ENCODE measurements at regions not wholly inside any gene's neighbourhood (a gene's known extent, or its start where the extent isn't known, plus 50 kb on each side); places are given as distances from the start of the nearest gene placed in this dataset.

DNA sequence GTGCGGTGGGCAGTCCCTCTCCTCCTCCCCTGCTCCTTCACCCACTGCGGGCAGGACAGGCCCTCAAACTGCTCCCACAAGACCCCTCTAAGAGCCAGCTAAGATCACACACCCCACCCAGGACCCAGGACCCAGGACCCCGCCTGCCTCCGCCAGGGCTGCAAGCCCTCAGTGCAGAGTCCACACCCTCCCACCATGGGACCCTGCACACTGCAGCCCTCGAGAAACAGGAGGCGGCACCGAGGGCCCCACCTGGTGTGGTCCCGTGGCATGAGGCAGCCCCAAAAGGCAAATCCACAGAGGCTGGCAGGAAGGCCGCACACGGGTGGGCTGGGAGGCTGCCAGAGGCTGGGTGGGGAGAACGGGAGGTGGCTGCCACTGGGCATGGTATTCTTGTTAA is 94.7 kb downstream of the ENGASE start:
- Histone ChIP-seq H3K27ac (ENCODE audit: low read depth, low read length) (no peak overlapping the region), H3K27me3 (ENCODE audit: control insufficient read depth in 1 of 2, insufficient read depth in 2 of 2, low read length in 2 of 2) (peaks cover 0 to 6% of the 10 kb centered on the region in 2 donors), H3K4me1 (ENCODE audit: insufficient read depth, low read length) (no peaks in the 10 kb centered on the region), H3K36me3 (ENCODE audit: insufficient read depth, low read length) (no peaks in the 10 kb centered on the region), H3K4me3 (ENCODE audit: low read depth in 1 of 2, low read length in 2 of 2) (no peak overlapping the region), H3K9me3 (ENCODE audit: low read length) (no peaks in the 10 kb centered on the region), H3K9ac (ENCODE audit: low read length) (no peak overlapping the region)

DNA sequence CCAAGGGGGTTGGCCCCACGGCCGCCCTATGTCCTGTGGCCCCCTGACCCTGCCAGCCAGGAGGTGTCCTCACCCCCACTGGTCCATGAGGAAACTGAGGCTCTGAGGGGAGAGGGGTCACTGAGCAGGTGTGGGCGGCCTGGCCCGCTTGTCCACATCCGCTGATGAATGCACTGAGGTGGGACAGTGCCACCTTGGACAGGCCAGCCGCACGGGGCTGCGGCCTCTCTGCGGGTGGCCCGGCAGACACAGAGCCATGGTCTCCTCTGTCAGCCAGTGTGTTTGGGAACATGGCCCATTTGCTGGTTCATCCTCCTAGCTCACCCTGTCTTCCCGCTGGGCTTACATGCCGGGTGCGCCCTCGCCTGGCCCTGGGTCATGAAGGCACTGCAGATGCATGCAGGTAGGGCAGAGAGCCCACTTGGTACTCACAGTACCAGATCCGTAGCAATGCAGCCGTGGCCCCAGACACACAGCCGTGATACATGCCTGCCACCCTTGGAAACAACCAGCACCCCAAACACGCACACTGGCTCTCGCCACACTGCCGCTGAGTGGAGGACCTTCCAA is 93.9 kb downstream of the ENGASE start:
- H3K36me3 ChIP-seq (ENCODE audit: insufficient read depth, low read length), result no peaks in the 10 kb centered on the region
- H3K4me1 ChIP-seq (ENCODE audit: insufficient read depth, low read length), result no peaks in the 10 kb centered on the region
- peaks cover 0 to 6% of the 10 kb centered on the region in 2 donors for H3K27me3 ChIP-seq (ENCODE audit: control insufficient read depth in 1 of 2, insufficient read depth in 2 of 2, low read length in 2 of 2)
- no peak overlapping the region for H3K9ac ChIP-seq (ENCODE audit: low read length)
- no peaks in the 10 kb centered on the region for H3K9me3 ChIP-seq (ENCODE audit: low read length)
- no peak overlapping the region for H3K4me3 ChIP-seq (ENCODE audit: low read depth in 1 of 2, low read length in 2 of 2)
- H3K27ac ChIP-seq (ENCODE audit: low read depth, low read length), result no peak overlapping the region

GRCh38 chr17:79167486-79167885 is 92.9 kb downstream of the ENGASE start:
- H3K9me3 ChIP-seq (ENCODE audit: low read length), result no peaks in the 10 kb centered on the region
- H3K4me3 ChIP-seq (ENCODE audit: low read depth in 1 of 2, low read length in 2 of 2), result no peak overlapping the region
- peaks cover 0 to 6% of the 10 kb centered on the region in 2 donors for H3K27me3 ChIP-seq (ENCODE audit: control insufficient read depth in 1 of 2, insufficient read depth in 2 of 2, low read length in 2 of 2)
- no peaks in the 10 kb centered on the region for H3K4me1 ChIP-seq (ENCODE audit: insufficient read depth, low read length)
- H3K36me3 ChIP-seq (ENCODE audit: insufficient read depth, low read length), result no peaks in the 10 kb centered on the region
- H3K9ac ChIP-seq (ENCODE audit: low read length), result no peak overlapping the region
- no peak overlapping the region for H3K27ac ChIP-seq (ENCODE audit: low read depth, low read length)

DNA sequence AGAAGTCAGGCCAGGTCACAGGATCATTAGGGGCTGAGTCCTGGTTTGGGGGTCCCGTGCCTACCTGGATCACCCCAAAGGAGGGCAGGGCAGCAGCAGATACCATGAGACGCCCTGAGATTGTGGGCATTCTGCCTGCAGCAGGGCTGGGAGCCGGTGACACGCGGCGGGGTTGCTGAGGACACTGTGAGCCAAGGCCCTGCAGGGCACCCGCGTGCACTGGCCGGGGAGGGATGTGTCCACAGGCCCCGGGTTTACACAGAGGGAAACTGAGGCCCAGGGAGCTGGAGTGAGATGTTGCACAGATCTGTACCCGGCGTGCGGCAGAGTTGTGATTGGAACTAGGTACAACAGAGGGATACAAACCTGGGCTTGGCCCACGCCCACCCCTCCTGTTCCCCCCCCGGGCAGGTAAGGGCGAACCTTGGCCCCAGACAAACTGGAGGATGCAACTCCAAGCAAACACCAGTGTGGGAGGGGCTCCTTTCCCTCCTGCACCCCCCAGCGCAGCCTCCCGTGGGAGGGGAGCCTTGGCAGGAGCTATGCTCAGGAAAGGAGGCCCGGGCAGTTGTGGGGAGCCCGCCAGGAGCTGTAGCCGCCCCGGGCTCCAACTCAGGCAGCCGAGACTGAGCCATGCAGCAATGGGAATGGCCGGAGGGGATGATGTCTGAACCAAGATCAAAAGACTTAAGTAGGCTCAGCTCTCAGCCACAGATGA is 91.3 kb downstream of the ENGASE start:
- Histone ChIP-seq H3K4me1 (ENCODE audit: insufficient read depth, low read length) (no peaks in the 10 kb centered on the region), H3K27me3 (ENCODE audit: control insufficient read depth in 1 of 2, insufficient read depth in 2 of 2, low read length in 2 of 2) (peaks cover 0 to 6% of the 10 kb centered on the region in 2 donors), H3K27ac (ENCODE audit: low read depth, low read length) (no peak overlapping the region), H3K36me3 (ENCODE audit: insufficient read depth, low read length) (no peaks in the 10 kb centered on the region), H3K9me3 (ENCODE audit: low read length) (no peaks in the 10 kb centered on the region), H3K9ac (ENCODE audit: low read length) (no peak overlapping the region), H3K4me3 (ENCODE audit: low read depth in 1 of 2, low read length in 2 of 2) (no peak overlapping the region)

DNA sequence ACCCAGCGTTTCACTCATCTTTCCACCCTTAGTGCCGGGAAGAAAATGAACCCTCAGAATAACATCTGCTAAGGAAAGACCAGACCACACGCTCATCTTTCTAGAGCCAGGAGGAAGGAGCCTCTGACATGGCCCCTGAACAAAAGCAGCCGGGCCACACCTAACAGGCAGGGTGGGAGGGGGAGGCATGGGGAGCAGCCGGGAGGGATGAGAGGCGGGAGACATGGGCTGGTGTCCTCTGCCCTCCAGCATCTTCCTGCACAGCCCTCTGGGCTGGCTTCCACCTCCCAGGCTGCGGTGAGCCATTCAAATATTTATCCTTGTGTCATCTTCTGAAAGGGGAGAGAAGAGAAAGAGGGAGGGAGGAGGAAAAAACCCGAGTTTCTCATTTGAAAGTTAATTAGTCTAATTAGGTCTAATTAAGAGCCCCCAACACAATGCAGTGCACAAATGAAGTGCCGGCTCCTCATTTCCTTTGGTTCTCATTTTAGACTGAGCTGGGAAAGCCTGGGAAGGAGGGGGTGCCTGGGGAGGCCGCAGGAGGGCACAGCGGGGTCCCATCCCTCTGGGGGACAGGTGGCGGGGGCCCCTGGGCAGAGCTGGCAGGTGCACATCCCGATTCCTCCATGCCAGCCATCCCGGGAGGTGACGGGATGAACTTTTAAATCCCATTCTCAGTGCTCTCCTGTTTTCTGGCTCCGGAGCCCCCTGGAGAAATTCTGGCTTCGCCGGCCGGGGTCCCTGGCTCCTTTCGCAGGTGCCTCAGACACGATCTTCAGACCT is 90.5 kb downstream of the ENGASE start:
- H3K4me3 ChIP-seq (ENCODE audit: low read depth in 1 of 2, low read length in 2 of 2), result no peak overlapping the region
- H3K36me3 ChIP-seq (ENCODE audit: insufficient read depth, low read length), result no peaks in the 10 kb centered on the region
- H3K4me1 ChIP-seq (ENCODE audit: insufficient read depth, low read length), result no peaks in the 10 kb centered on the region
- H3K9me3 ChIP-seq (ENCODE audit: low read length), result no peaks in the 10 kb centered on the region
- H3K27me3 ChIP-seq (ENCODE audit: control insufficient read depth in 1 of 2, insufficient read depth in 2 of 2, low read length in 2 of 2), result peaks cover 0 to 6% of the 10 kb centered on the region in 2 donors
- H3K9ac ChIP-seq (ENCODE audit: low read length), result no peak overlapping the region
- H3K27ac ChIP-seq (ENCODE audit: low read depth, low read length), result no peak overlapping the region

GRCh38 chr17:79164408-79164807 is 89.8 kb downstream of the ENGASE start:
- no peak overlapping the region for H3K27ac ChIP-seq (ENCODE audit: low read depth, low read length)
- H3K27me3 ChIP-seq (ENCODE audit: control insufficient read depth in 1 of 2, insufficient read depth in 2 of 2, low read length in 2 of 2), result peaks cover 0 to 6% of the 10 kb centered on the region in 2 donors
- H3K36me3 ChIP-seq (ENCODE audit: insufficient read depth, low read length), result no peaks in the 10 kb centered on the region
- no peak overlapping the region for H3K9ac ChIP-seq (ENCODE audit: low read length)
- H3K4me1 ChIP-seq (ENCODE audit: insufficient read depth, low read length), result no peaks in the 10 kb centered on the region
- H3K4me3 ChIP-seq (ENCODE audit: low read depth in 1 of 2, low read length in 2 of 2), result no peak overlapping the region
- no peaks in the 10 kb centered on the region for H3K9me3 ChIP-seq (ENCODE audit: low read length)

GRCh38 chr17:79163071-79163470 is 88.4 kb downstream of the ENGASE start:
- Histone ChIP-seq H3K27ac (ENCODE audit: low read depth, low read length) (no peak overlapping the region), H3K36me3 (ENCODE audit: insufficient read depth, low read length) (no peaks in the 10 kb centered on the region), H3K4me3 (ENCODE audit: low read depth in 1 of 2, low read length in 2 of 2) (no peak overlapping the region), H3K9me3 (ENCODE audit: low read length) (no peaks in the 10 kb centered on the region), H3K9ac (ENCODE audit: low read length) (no peak overlapping the region), H3K4me1 (ENCODE audit: insufficient read depth, low read length) (no peaks in the 10 kb centered on the region), H3K27me3 (ENCODE audit: control insufficient read depth in 1 of 2, insufficient read depth in 2 of 2, low read length in 2 of 2) (peaks cover 0 to 6% of the 10 kb centered on the region in 2 donors)

DNA sequence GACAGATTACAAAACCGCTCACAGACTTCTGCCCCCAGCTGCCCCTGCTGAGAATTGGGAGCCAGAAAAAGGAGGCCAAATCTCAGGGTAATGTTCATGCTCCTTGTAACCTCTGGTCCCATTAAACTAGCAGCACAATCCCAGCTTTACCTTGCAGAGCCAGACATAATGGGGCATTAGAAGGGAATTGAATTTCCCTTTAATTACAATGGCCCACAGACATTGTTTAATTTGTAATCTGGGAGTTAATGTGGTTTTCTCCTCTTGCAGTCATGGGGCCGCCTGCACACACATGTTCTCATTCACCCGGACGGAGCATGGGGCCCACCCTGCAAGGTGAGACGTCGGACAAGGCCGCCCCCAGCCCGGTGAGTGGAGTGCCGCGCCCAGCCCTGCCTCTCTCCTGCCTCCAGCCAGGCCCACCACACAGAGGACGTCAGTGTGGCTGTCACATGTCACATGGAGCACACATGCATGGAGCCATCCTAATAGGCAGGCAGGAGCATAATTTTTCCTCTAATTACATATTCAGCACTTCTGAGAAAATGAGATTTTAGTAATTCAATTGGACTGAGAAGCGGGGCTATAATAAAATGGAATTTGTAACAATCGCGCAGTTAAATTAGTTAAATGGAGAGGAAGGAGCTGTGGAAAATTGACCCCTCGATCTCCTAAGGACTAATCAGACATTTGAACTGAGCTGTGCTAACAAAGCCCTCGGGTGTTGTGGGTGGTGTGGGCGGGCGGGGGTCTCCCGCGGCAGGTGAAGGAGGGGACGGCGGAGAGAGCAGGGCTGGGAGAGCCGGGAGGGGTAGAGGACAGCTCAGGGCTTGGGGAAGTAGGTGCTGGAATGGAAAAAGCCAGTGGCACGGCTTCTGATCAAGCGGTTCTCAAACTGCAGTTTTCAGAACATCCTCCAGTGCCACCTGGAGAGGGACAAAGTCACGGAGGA is 87.7 kb downstream of the ENGASE start:
- Histone ChIP-seq H3K4me1 (ENCODE audit: insufficient read depth, low read length) (no peaks in the 10 kb centered on the region), H3K9ac (ENCODE audit: low read length) (no peak overlapping the region), H3K27me3 (ENCODE audit: control insufficient read depth in 1 of 2, insufficient read depth in 2 of 2, low read length in 2 of 2) (peaks cover 0 to under 1% of the 10 kb centered on the region in 2 donors)

GRCh38 chr17:79160980-79161636 is 86.5 kb downstream of the ENGASE start:
- Histone ChIP-seq H3K4me1 (ENCODE audit: insufficient read depth, low read length) (no peaks in the 10 kb centered on the region), H3K36me3 (ENCODE audit: insufficient read depth, low read length) (no peaks in the 10 kb centered on the region), H3K4me3 (ENCODE audit: low read depth in 1 of 2, low read length in 2 of 2) (no peak overlapping the region), H3K27ac (ENCODE audit: low read depth, low read length) (no peak overlapping the region), H3K9me3 (ENCODE audit: low read length) (no peaks in the 10 kb centered on the region), H3K27me3 (ENCODE audit: control insufficient read depth in 1 of 2, insufficient read depth in 2 of 2, low read length in 2 of 2) (no peaks in the 10 kb centered on the region), H3K9ac (ENCODE audit: low read length) (no peak overlapping the region)

More for the DNA sequence above, 87.7 kb downstream of the ENGASE start:
- Histone ChIP-seq H3K27ac (ENCODE audit: low read depth, low read length) (no peak overlapping the region), H3K36me3 (ENCODE audit: insufficient read depth, low read length) (no peaks in the 10 kb centered on the region), H3K4me3 (ENCODE audit: low read depth in 1 of 2, low read length in 2 of 2) (no peak overlapping the region), H3K9me3 (ENCODE audit: low read length) (no peaks in the 10 kb centered on the region)

- Histone ChIP-seq H3K27me3 (ENCODE audit: control insufficient read depth in 1 of 2, insufficient read depth in 2 of 2, low read length in 2 of 2) (no peaks in the 10 kb centered on the region), H3K9ac (ENCODE audit: low read length) (no peak overlapping the region)
These were observed 85.3 kb downstream of the ENGASE start for GRCh38 chr17:79159926-79160325.

More at GRCh38 chr17:79159926-79160325, 85.3 kb downstream of the ENGASE start:
- H3K4me1 ChIP-seq (ENCODE audit: insufficient read depth, low read length), result peaks cover 4% of the 10 kb centered on the region
- no peaks in the 10 kb centered on the region for H3K36me3 ChIP-seq (ENCODE audit: insufficient read depth, low read length)
- no peaks in the 10 kb centered on the region for H3K9me3 ChIP-seq (ENCODE audit: low read length)
- H3K4me3 ChIP-seq (ENCODE audit: low read depth in 1 of 2, low read length in 2 of 2), result no peak overlapping the region
- no peak overlapping the region for H3K27ac ChIP-seq (ENCODE audit: low read depth, low read length)

Data from muscle layer of colon (tissue), 2 donors.